ENCODE measurements at regions not wholly inside any gene's neighbourhood (a gene's known extent, or its start where the extent isn't known, plus 50 kb on each side); places are given as distances from the start of the nearest gene placed in this dataset.

GRCh38 chr15:72991026-72991425 is 61.2 kb upstream of the NEO1 start:
- TF ChIP-seq POLR2A (IDR thresholded peaks at IDR 0.05) (no peak), POLR2AphosphoS5 (IDR thresholded peaks at IDR 0.05) (no peak)
- TF ChIP-seq, protein P1, sequence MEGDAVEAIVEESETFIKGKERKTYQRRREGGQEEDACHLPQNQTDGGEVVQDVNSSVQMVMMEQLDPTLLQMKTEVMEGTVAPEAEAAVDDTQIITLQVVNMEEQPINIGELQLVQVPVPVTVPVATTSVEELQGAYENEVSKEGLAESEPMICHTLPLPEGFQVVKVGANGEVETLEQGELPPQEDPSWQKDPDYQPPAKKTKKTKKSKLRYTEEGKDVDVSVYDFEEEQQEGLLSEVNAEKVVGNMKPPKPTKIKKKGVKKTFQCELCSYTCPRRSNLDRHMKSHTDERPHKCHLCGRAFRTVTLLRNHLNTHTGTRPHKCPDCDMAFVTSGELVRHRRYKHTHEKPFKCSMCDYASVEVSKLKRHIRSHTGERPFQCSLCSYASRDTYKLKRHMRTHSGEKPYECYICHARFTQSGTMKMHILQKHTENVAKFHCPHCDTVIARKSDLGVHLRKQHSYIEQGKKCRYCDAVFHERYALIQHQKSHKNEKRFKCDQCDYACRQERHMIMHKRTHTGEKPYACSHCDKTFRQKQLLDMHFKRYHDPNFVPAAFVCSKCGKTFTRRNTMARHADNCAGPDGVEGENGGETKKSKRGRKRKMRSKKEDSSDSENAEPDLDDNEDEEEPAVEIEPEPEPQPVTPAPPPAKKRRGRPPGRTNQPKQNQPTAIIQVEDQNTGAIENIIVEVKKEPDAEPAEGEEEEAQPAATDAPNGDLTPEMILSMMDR (IDR thresholded peaks at IDR 0.05 in 8 of 11, conservative IDR thresholded peaks at IDR 0.05 in 3 of 11): no peak

Measured in spleen (tissue), 7 donors.